Ovary (tissue), 3 donors: ENCODE measurements at regions not wholly inside any gene's neighbourhood (a gene's known extent, or its start where the extent isn't known, plus 50 kb on each side); places are given as distances from the start of the nearest gene placed in this dataset.

Experiments used
- EP300 ChIP-seq: sonication (generic); formaldehyde crosslinking; IDR thresholded peaks from one replicate; pipeline ENCODE4 v1.6.1; 2017; ENCODE audit warnings: antibody characterized with exemption
- POLR2A ChIP-seq: fragments of 450-650 bp; IDR thresholded peaks from one replicate; pipeline ENCODE4 v1.6.1; 2017; ENCODE audit warnings: antibody characterized with exemption, mild to moderate bottlenecking, moderate library complexity
- TF ChIP-seq, protein P1 (sequence below), 3 donors: fragments of 450-650 bp in 2 of 3; fragments of 200-600 bp in 1 of 3; IDR thresholded peaks; one replicate each; pipeline versions ENCODE4 v1.5.1 to v1.8.0; 2016 to 2022; ENCODE audit warnings: antibody characterized with exemption in 3 of 3, mild to moderate bottlenecking in 1 of 3
- donor health status: DM: no; HTN: no; CAD: no.

DNA sequence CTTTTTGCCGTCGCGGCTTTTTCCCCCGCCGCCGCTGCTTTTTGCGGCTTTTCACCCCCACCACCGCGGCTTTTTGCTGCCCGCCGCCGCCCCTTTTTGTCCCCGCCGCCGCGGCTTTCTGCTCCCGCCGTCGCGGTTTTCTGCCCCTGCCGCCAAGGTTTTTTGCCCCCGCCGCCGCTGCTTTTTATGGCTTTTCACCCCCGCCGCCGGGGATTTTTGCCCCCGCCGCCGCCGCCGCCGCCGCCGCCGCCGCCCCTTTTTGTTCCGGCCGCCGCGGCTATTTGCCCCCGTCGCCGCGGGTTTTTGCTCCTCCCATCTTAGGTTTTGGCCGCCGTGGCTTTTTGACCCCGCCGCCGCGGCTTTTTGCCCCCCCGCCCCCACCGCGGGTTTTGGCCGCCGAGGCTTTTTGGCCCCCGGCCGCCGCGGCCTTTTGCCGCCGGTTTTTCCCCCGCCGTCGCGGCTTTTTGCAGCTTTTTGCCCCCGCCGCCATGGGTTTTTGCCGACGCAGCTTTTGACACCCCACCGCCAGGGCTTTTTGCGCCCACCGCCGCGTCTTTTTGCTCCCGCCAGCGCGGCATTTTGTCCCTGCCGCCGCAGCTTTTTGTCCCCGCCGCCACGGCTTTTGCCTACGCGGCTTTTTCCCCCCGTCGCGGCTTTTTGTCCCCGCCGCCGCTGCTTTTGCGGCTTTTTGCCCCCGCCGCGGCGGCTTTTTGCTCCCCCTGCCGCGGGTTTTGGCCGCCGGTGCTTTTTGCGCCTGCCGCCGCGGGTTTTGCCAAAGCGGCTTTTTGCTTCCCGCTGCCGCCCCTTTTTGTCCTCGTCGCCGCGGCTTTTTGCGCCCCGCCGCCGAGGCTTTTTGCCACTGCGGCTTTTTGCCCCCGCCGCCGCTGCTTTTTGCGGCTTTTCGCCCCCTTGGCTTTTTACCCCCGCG lies 519.4 kb upstream of the WSB1 start:
- TF ChIP-seq, protein P1, sequence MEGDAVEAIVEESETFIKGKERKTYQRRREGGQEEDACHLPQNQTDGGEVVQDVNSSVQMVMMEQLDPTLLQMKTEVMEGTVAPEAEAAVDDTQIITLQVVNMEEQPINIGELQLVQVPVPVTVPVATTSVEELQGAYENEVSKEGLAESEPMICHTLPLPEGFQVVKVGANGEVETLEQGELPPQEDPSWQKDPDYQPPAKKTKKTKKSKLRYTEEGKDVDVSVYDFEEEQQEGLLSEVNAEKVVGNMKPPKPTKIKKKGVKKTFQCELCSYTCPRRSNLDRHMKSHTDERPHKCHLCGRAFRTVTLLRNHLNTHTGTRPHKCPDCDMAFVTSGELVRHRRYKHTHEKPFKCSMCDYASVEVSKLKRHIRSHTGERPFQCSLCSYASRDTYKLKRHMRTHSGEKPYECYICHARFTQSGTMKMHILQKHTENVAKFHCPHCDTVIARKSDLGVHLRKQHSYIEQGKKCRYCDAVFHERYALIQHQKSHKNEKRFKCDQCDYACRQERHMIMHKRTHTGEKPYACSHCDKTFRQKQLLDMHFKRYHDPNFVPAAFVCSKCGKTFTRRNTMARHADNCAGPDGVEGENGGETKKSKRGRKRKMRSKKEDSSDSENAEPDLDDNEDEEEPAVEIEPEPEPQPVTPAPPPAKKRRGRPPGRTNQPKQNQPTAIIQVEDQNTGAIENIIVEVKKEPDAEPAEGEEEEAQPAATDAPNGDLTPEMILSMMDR (IDR thresholded peaks at IDR 0.05): no peak
- no peak for TF ChIP-seq POLR2A
- no peak for TF ChIP-seq EP300
